ENCODE measurements at regions not wholly inside any gene's neighbourhood (a gene's known extent, or its start where the extent isn't known, plus 50 kb on each side); places are given as distances from the start of the nearest gene placed in this dataset.

DNA sequence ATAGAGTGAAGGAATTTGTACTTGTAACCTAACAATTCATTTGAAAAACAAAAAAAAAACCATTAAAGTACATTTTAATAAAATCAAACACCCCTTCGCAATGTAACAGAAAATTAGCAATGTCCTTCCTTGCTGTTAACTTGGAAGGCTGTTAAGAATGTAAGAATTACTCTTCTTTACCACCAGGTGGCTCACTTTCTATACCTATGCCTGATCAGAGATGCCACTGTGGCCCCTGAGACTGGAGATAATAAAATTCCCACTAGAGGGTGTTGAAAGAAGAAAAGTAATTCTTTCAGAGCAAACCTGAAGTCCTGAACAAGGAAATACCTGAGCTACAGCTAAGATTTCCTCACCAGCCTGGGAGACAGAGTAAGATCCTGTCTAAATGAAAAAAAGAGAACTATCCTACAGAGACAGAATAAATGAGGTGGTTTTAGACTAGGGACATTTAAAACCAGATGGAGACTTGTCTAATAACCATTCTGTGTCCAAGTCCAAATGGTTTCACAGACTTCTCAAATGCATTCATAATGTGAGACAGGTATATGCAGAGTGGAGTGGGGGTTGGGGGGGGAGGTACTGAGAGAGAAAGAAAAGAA lies 1089.3 kb downstream of the FAM181B start:
- no peak overlapping the region for H3K9ac ChIP-seq (ENCODE audit: control insufficient read depth, insufficient read depth, low read length)
- no TSS peak for BruUV-seq (replicated peaks)
- no peaks in the 10 kb centered on the region for H3K79me2 ChIP-seq (ENCODE audit: control insufficient read depth, insufficient read depth, low read length)
- H3K4me1 ChIP-seq (ENCODE audit: control insufficient read depth, insufficient read depth, low read length) = no peaks in the 10 kb centered on the region
- DNase-seq (ENCODE audit: low read depth, low spot score) (no peak), FAIRE-seq (peak; percentile 79), ATAC-seq (peak; percentile 90)
- no peak overlapping the region for H3K4me2 ChIP-seq (ENCODE audit: control insufficient read depth, insufficient read depth)
- no peaks in the 10 kb centered on the region for H4K20me1 ChIP-seq (ENCODE audit: control insufficient read depth, insufficient read depth)
- H3K4me3 ChIP-seq = no peak overlapping the region
- ChIA-PET CTCF (interaction anchor here (0.8 to 2.8 kb wide), 9 partner anchors 8 to 1051 kb away, joined by 3 to 11 read pairs (median 5); no protein-coding TSS in a partner anchor), RAD21 (ENCODE audit: unreplicated experiment) (interaction anchor here (0.6 to 1.2 kb wide), 4 partner anchors 67 to 1051 kb away, joined by 3 to 4 read pairs (median 4); no protein-coding TSS in a partner anchor), SMC1A (ENCODE audit: uncharacterized antibody, unreplicated experiment) (interaction anchor here (0.6 to 5.4 kb wide), 3 partner anchors 11 to 1507 kb away, joined by 3 to 34 read pairs (median 3); no protein-coding TSS in a partner anchor), POLR2A (no interaction called here)
- no peaks in the 10 kb centered on the region for H3K27me3 ChIP-seq (replicated peaks in 1 of 2; ENCODE audit: control insufficient read depth in 2 of 2, insufficient read depth in 2 of 2, low read length in 1 of 2)
- TF ChIP-seq SMC3 (IDR thresholded peaks at IDR 0.05; ENCODE audit: borderline replicate concordance, low read length) (peak; percentile 76), PAX5 (IDR thresholded peaks at IDR 0.05; ENCODE audit: borderline replicate concordance, low read depth, low read length) (no peak), FOXM1 (IDR thresholded peaks at IDR 0.05; ENCODE audit: low read depth, low read length) (no peak), ESRRA (IDR thresholded peaks at IDR 0.05; ENCODE audit: low read length) (no peak), RAD21 (IDR thresholded peaks at IDR 0.05; ENCODE audit: insufficient read depth, low read depth, low read length) (peak; percentile 69), SREBF1 (IDR thresholded peaks at IDR 0.05; ENCODE audit: low read length) (no peak), STAT1 (conservative IDR thresholded peaks at IDR 0.05) (no peak), ATF7 (IDR thresholded peaks at IDR 0.05; ENCODE audit: low read depth) (no peak), CHD4 (IDR thresholded peaks at IDR 0.05) (no peak), SMARCA5 (IDR thresholded peaks at IDR 0.05) (no peak), ZNF384 (IDR thresholded peaks at IDR 0.05; ENCODE audit: borderline replicate concordance, low read depth, low read length) (no peak), SP1 (IDR thresholded peaks at IDR 0.05; ENCODE audit: low read depth, low read length) (no peak), CREB1 (IDR thresholded peaks at IDR 0.05; ENCODE audit: low read depth) (no peak), ELK1 (IDR thresholded peaks at IDR 0.05; ENCODE audit: low read depth, low read length) (no peak), NFXL1 (IDR thresholded peaks at IDR 0.05; ENCODE audit: borderline replicate concordance) (no peak)
- TF ChIP-seq, protein P1, sequence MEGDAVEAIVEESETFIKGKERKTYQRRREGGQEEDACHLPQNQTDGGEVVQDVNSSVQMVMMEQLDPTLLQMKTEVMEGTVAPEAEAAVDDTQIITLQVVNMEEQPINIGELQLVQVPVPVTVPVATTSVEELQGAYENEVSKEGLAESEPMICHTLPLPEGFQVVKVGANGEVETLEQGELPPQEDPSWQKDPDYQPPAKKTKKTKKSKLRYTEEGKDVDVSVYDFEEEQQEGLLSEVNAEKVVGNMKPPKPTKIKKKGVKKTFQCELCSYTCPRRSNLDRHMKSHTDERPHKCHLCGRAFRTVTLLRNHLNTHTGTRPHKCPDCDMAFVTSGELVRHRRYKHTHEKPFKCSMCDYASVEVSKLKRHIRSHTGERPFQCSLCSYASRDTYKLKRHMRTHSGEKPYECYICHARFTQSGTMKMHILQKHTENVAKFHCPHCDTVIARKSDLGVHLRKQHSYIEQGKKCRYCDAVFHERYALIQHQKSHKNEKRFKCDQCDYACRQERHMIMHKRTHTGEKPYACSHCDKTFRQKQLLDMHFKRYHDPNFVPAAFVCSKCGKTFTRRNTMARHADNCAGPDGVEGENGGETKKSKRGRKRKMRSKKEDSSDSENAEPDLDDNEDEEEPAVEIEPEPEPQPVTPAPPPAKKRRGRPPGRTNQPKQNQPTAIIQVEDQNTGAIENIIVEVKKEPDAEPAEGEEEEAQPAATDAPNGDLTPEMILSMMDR (IDR thresholded peaks at IDR 0.05 in 2 of 3, conservative IDR thresholded peaks at IDR 0.05 in 1 of 3; ENCODE audit: control insufficient read depth in 2 of 3, extremely low read depth in 1 of 3, insufficient read depth in 1 of 3, low read depth in 3 of 3, low read length in 3 of 3) = peak; percentile 49 to 58 (median 55); a peak in 5 of 6 replicates
- TF ChIP-seq, protein P2, sequence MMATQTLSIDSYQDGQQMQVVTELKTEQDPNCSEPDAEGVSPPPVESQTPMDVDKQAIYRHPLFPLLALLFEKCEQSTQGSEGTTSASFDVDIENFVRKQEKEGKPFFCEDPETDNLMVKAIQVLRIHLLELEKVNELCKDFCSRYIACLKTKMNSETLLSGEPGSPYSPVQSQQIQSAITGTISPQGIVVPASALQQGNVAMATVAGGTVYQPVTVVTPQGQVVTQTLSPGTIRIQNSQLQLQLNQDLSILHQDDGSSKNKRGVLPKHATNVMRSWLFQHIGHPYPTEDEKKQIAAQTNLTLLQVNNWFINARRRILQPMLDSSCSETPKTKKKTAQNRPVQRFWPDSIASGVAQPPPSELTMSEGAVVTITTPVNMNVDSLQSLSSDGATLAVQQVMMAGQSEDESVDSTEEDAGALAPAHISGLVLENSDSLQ (IDR thresholded peaks at IDR 0.05) = no peak
- TF ChIP-seq, protein P3, sequence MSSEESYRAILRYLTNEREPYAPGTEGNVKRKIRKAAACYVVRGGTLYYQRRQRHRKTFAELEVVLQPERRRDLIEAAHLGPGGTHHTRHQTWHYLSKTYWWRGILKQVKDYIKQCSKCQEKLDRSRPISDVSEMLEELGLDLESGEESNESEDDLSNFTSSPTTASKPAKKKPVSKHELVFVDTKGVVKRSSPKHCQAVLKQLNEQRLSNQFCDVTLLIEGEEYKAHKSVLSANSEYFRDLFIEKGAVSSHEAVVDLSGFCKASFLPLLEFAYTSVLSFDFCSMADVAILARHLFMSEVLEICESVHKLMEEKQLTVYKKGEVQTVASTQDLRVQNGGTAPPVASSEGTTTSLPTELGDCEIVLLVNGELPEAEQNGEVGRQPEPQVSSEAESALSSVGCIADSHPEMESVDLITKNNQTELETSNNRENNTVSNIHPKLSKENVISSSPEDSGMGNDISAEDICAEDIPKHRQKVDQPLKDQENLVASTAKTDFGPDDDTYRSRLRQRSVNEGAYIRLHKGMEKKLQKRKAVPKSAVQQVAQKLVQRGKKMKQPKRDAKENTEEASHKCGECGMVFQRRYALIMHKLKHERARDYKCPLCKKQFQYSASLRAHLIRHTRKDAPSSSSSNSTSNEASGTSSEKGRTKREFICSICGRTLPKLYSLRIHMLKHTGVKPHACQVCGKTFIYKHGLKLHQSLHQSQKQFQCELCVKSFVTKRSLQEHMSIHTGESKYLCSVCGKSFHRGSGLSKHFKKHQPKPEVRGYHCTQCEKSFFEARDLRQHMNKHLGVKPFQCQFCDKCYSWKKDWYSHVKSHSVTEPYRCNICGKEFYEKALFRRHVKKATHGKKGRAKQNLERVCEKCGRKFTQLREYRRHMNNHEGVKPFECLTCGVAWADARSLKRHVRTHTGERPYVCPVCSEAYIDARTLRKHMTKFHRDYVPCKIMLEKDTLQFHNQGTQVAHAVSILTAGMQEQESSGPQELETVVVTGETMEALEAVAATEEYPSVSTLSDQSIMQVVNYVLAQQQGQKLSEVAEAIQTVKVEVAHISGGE (CRISPR knock-in tag; IDR thresholded peaks at IDR 0.05) = no peak
- H3K36me3 ChIP-seq (ENCODE audit: control insufficient read depth in 2 of 2, insufficient read depth in 2 of 2, low read length in 1 of 2) = no peaks in the 10 kb centered on the region
- H3K9me3 ChIP-seq (replicated peaks; ENCODE audit: control insufficient read depth, insufficient read depth, low read length) = no peaks in the 10 kb centered on the region
- no peak overlapping the region for H2AFZ ChIP-seq (ENCODE audit: control insufficient read depth, low read depth, low read length)
- in situ Hi-C loops (cut with MboI) (loop anchor here (5.0 to 10.0 kb wide), 2 partner anchors 588 to 1050 kb away; no protein-coding TSS in a partner anchor), intact Hi-C loops (cut with micrococcal nuclease; ENCODE audit: unreplicated experiment) (loop anchor here (1.0 to 10.0 kb wide), 3 partner anchors 390 to 1051 kb away; no protein-coding TSS in a partner anchor)
- 0% methylated on average over 1 of the region's 1 CpG for WGBS (ENCODE audit: insufficient coverage, insufficient replicate concordance, low lambda C conversion rate, missing lambda C conversion rate)
- no peak overlapping the region for H3K27ac ChIP-seq (ENCODE audit: control insufficient read depth, insufficient read depth)
